ENCODE measurements at regions not wholly inside any gene's neighbourhood (a gene's known extent, or its start where the extent isn't known, plus 50 kb on each side); places are given as distances from the start of the nearest gene placed in this dataset.

GRCh38 chr4:18735740-18736268 lies 714.2 kb upstream of the LCORL start:
- Histone ChIP-seq H3K9ac (ENCODE audit: extremely low read depth, insufficient read length, low read length) (no peak overlapping the region), H3K27me3 (ENCODE audit: insufficient read depth, low read length) (no peaks in the 10 kb centered on the region), H3K27ac (ENCODE audit: insufficient read length, low read depth, low read length) (no peak overlapping the region), H2BK20ac (ENCODE audit: low read depth, low read length, poor library complexity, severe bottlenecking) (no peak overlapping the region), H2AFZ (ENCODE audit: low read length) (no peak overlapping the region), H3K23ac (ENCODE audit: insufficient read length, low read depth, low read length) (no peak overlapping the region), H3K14ac (ENCODE audit: insufficient read depth, low read length) (no peak overlapping the region), H4K91ac (ENCODE audit: insufficient read length, low read depth, low read length) (no peak overlapping the region), H3K4ac (ENCODE audit: low read depth, low read length) (no peak overlapping the region), H3K23me2 (ENCODE audit: insufficient read length, low read depth, low read length, poor library complexity, severe bottlenecking) (no peaks in the 10 kb centered on the region), H2BK120ac (ENCODE audit: low read depth, low read length, poor library complexity, severe bottlenecking) (no peak overlapping the region), H2AK5ac (ENCODE audit: insufficient read length, low read length) (no peak overlapping the region), H2BK5ac (ENCODE audit: insufficient read length, low read length) (no peak overlapping the region), H4K5ac (ENCODE audit: insufficient read length, low read depth, low read length) (no peak overlapping the region), H3K9me3 (ENCODE audit: control insufficient read depth, low read depth, low read length) (no peaks in the 10 kb centered on the region), H3T11ph (ENCODE audit: low read length) (no peak overlapping the region), H3K56ac (ENCODE audit: insufficient read length, low read depth, low read length) (no peak overlapping the region), H3K79me1 (ENCODE audit: insufficient read depth, low read depth, low read length, poor library complexity, severe bottlenecking) (no peaks in the 10 kb centered on the region), H2BK15ac (ENCODE audit: low read depth, low read length) (no peak overlapping the region), H4K8ac (replicated peaks; ENCODE audit: insufficient read length, low read depth, low read length) (no peak overlapping the region), H2BK12ac (ENCODE audit: insufficient read length, low read depth, low read length) (no peak overlapping the region), H3K4me1 (ENCODE audit: insufficient read depth, low read length) (no peaks in the 10 kb centered on the region), H3K18ac (ENCODE audit: insufficient read length, low read depth, low read length) (no peak overlapping the region), H3K4me2 (ENCODE audit: insufficient read depth, insufficient read length, low read length) (no peak overlapping the region), H4K20me1 (ENCODE audit: control insufficient read depth, insufficient read depth, insufficient read length) (no peaks in the 10 kb centered on the region), H3K79me2 (ENCODE audit: insufficient read depth, low read length) (no peaks in the 10 kb centered on the region)
- H3K9me3 Mint-ChIP-seq: no peaks in the 10 kb centered on the region
- WGBS (ENCODE audit: extremely low coverage, insufficient read length, low lambda C conversion rate): no CpG with 5 or more reads among the region's 3 CpGs
- H3K27ac Mint-ChIP-seq: no peak overlapping the region
- H3K4me1 Mint-ChIP-seq: peaks cover 0 to 3% of the 10 kb centered on the region in 2 experiments; a peak in 1 of 4 replicates
- TF ChIP-seq CTCF (conservative IDR thresholded peaks at IDR 0.05): no peak
- no peaks in the 10 kb centered on the region for H3K36me3 Mint-ChIP-seq (ENCODE audit: insufficient read depth in 1 of 3, low read depth in 3 of 3)
- DNase-seq: no peak
- no peak overlapping the region for H3K4me3 Mint-ChIP-seq
- H3K27me3 Mint-ChIP-seq (ENCODE audit: low read depth): no peaks in the 10 kb centered on the region
